ENCODE measurements at regions not wholly inside any gene's neighbourhood (a gene's known extent, or its start where the extent isn't known, plus 50 kb on each side); places are given as distances from the start of the nearest gene placed in this dataset.

DNA sequence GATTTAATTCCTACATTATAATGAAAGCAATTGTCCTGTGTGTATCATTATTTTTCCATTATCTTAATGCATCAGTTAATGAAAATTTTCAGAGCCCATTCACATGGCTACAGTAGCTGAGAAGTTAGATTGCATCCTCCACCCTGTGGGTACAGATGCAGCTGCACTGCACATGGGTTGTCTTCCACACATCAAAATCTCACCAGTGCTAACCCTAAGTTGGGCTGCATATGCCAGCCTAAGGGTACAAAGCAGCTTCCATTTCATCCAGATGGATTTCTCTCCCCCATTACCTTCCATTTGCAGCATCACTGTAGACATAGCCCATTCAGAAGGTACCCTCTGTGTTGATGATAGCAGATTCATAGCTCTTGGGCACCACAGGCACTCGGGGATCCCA is 74.7 kb upstream of the WDR11 start:
- Histone ChIP-seq H3K27me3 (ENCODE audit: control insufficient read depth, insufficient read depth, low read length) (no peaks in the 10 kb centered on the region), H3K4me1 (ENCODE audit: control insufficient read depth in 2 of 3, insufficient read depth in 2 of 3, low read depth in 1 of 3, low read length in 3 of 3) (no peaks in the 10 kb centered on the region), H3K9me3 (ENCODE audit: control insufficient read depth in 2 of 3, insufficient read depth in 1 of 3, low read length in 3 of 3) (no peaks in the 10 kb centered on the region), H3K36me3 (ENCODE audit: control insufficient read depth in 2 of 3, insufficient read depth in 3 of 3, low read length in 3 of 3) (no peaks in the 10 kb centered on the region), H3K27ac (ENCODE audit: low read depth in 2 of 2, low read length in 2 of 2) (no peak overlapping the region), H3K9ac (ENCODE audit: low read length in 3 of 3) (no peak overlapping the region), H3K4me3 (ENCODE audit: low read length in 3 of 3) (no peak overlapping the region)
- TF ChIP-seq, protein P1, sequence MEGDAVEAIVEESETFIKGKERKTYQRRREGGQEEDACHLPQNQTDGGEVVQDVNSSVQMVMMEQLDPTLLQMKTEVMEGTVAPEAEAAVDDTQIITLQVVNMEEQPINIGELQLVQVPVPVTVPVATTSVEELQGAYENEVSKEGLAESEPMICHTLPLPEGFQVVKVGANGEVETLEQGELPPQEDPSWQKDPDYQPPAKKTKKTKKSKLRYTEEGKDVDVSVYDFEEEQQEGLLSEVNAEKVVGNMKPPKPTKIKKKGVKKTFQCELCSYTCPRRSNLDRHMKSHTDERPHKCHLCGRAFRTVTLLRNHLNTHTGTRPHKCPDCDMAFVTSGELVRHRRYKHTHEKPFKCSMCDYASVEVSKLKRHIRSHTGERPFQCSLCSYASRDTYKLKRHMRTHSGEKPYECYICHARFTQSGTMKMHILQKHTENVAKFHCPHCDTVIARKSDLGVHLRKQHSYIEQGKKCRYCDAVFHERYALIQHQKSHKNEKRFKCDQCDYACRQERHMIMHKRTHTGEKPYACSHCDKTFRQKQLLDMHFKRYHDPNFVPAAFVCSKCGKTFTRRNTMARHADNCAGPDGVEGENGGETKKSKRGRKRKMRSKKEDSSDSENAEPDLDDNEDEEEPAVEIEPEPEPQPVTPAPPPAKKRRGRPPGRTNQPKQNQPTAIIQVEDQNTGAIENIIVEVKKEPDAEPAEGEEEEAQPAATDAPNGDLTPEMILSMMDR (IDR thresholded peaks at IDR 0.05; ENCODE audit: borderline replicate concordance, extremely low read depth, insufficient read depth): no peak
- FAIRE-seq (no peak), DNase-seq (no peak)
- intact Hi-C loops (cut with DNase I): no loop called here

DNA sequence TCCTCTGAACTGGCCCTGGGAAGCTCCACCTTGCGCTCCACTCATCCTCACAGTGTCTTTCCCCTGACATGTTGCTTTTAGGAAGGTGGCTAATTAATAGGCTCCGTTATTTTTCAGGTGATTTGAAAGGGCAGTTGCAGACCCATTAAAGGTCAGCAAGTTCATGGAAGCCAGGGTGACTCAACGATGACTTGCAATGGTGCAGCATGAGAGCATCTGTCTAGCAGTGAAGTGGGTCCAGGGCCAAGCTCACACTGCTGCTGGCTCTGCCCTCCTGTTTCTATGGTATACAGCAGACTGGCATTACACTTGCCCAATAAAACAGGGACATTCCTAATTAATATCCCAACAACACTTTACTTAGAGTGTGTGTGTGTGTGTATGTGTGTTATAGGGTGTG is 68.8 kb upstream of the WDR11 start:
- TF ChIP-seq, protein P1 (IDR thresholded peaks at IDR 0.05; ENCODE audit: borderline replicate concordance, extremely low read depth, insufficient read depth): no peak
- Histone ChIP-seq H3K9me3 (ENCODE audit: control insufficient read depth in 2 of 3, insufficient read depth in 1 of 3, low read length in 3 of 3) (no peaks in the 10 kb centered on the region), H3K4me1 (ENCODE audit: control insufficient read depth in 2 of 3, insufficient read depth in 2 of 3, low read depth in 1 of 3, low read length in 3 of 3) (no peaks in the 10 kb centered on the region), H3K36me3 (ENCODE audit: control insufficient read depth in 2 of 3, insufficient read depth in 3 of 3, low read length in 3 of 3) (no peaks in the 10 kb centered on the region), H3K27me3 (ENCODE audit: control insufficient read depth, insufficient read depth, low read length) (no peaks in the 10 kb centered on the region), H3K9ac (ENCODE audit: low read length in 3 of 3) (no peak overlapping the region), H3K27ac (ENCODE audit: low read depth in 2 of 2, low read length in 2 of 2) (no peak overlapping the region), H3K4me3 (ENCODE audit: low read length in 3 of 3) (no peak overlapping the region)
- no peak for FAIRE-seq
- no peak for DNase-seq
- intact Hi-C loops (cut with DNase I): no loop called here

DNA sequence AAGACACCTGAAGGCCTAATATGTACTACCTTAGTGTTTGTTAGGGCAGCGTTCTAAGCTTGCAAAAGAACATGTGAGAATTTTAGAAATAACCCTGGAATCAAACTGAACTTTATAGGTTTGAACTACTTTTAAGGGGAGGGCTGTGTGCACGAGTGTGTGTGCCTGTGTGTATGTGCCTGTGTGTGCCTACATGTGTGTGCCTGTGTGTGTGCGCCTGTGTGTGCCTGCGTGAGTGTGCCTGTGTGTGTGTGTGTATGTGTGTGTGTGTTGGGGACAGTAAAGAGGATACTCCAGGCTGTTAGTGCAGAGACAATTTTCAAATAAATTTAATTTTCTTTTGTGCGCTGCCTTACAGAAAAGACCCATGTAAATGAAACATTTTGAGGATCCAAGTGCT is 68.1 kb upstream of the WDR11 start:
- Histone ChIP-seq H3K27ac (ENCODE audit: low read depth in 2 of 2, low read length in 2 of 2) (no peak overlapping the region), H3K36me3 (ENCODE audit: control insufficient read depth in 2 of 3, insufficient read depth in 3 of 3, low read length in 3 of 3) (no peaks in the 10 kb centered on the region), H3K9ac (ENCODE audit: low read length in 3 of 3) (no peak overlapping the region), H3K4me1 (ENCODE audit: control insufficient read depth in 2 of 3, insufficient read depth in 2 of 3, low read depth in 1 of 3, low read length in 3 of 3) (no peaks in the 10 kb centered on the region), H3K4me3 (ENCODE audit: low read length in 3 of 3) (no peak overlapping the region), H3K27me3 (ENCODE audit: control insufficient read depth, insufficient read depth, low read length) (no peaks in the 10 kb centered on the region), H3K9me3 (ENCODE audit: control insufficient read depth in 2 of 3, insufficient read depth in 1 of 3, low read length in 3 of 3) (no peaks in the 10 kb centered on the region)
- TF ChIP-seq, protein P1 (IDR thresholded peaks at IDR 0.05; ENCODE audit: borderline replicate concordance, extremely low read depth, insufficient read depth): no peak
- intact Hi-C loops (cut with DNase I): no loop called here
- no peak for DNase-seq
- no peak for FAIRE-seq

DNA sequence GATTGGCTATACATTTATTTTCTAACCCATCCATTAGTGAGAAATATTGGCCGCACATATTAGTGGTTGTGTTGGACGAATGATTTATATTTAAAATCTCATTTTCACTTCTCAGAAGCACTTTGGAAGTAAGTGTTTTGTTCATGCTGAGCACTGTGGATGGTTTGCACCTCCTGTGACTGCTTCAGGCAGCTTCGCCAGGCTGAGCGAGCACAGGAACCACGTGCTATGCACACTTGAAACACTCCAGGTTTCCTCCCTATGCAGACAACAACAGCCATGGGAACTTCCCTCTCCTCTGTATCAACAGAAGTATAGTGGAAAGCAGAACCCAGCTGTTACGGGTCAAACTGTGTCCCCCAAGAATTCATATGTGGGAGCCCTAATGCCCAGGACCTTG is 67.3 kb upstream of the WDR11 start:
- Histone ChIP-seq H3K4me3 (ENCODE audit: low read length in 3 of 3) (no peak overlapping the region), H3K9me3 (ENCODE audit: control insufficient read depth in 2 of 3, insufficient read depth in 1 of 3, low read length in 3 of 3) (no peaks in the 10 kb centered on the region), H3K9ac (ENCODE audit: low read length in 3 of 3) (no peak overlapping the region), H3K36me3 (ENCODE audit: control insufficient read depth in 2 of 3, insufficient read depth in 3 of 3, low read length in 3 of 3) (no peaks in the 10 kb centered on the region), H3K27me3 (ENCODE audit: control insufficient read depth, insufficient read depth, low read length) (no peaks in the 10 kb centered on the region), H3K4me1 (ENCODE audit: control insufficient read depth in 2 of 3, insufficient read depth in 2 of 3, low read depth in 1 of 3, low read length in 3 of 3) (no peaks in the 10 kb centered on the region), H3K27ac (ENCODE audit: low read depth in 2 of 2, low read length in 2 of 2) (no peak overlapping the region)
- TF ChIP-seq, protein P1 (IDR thresholded peaks at IDR 0.05; ENCODE audit: borderline replicate concordance, extremely low read depth, insufficient read depth): no peak
- no peak for FAIRE-seq
- no peak for DNase-seq
- intact Hi-C loops (cut with DNase I): no loop called here
